Uterus (tissue), 3 donors: ENCODE measurements at regions not wholly inside any gene's neighbourhood (a gene's known extent, or its start where the extent isn't known, plus 50 kb on each side); places are given as distances from the start of the nearest gene placed in this dataset.

Source experiments
- DNase-seq, 2 donors: peaks; one replicate each; pipeline ENCODE4 v3.0.0-alpha.2; 2019 to 2020
- H3K27ac ChIP-seq, 2 donors: fragments of 200-600 bp; sonication (generic); 1 replicate in 1 of 2; 2 replicates in 1 of 2; pipeline ENCODE4 v1.5.1; 2016 to 2018
- H3K27me3 ChIP-seq, 2 donors: fragments of 200-600 bp; sonication (generic); one replicate each; pipeline ENCODE4 v1.5.1; 2018 to 2019; ENCODE audit warnings: control low read depth in 1 of 2
- H3K36me3 ChIP-seq, 2 donors: fragments of 200-600 bp; sonication (generic); one replicate each; pipeline ENCODE4 v1.5.1; 2019; ENCODE audit warnings: control low read depth in 1 of 2
- H3K4me1 ChIP-seq, 2 donors: fragments of 200-600 bp; sonication (generic); one replicate each; pipeline ENCODE4 v1.5.1; 2018 to 2019; ENCODE audit warnings: control low read depth in 1 of 2
- H3K4me3 ChIP-seq, 2 donors: fragments of 200-600 bp; sonication (generic); 1 replicate in 1 of 2; 2 replicates in 1 of 2; pipeline ENCODE4 v1.5.1; 2018 to 2019; ENCODE audit warnings: mild to moderate bottlenecking in 1 of 2
- H3K9me3 ChIP-seq, 2 donors: fragments of 200-600 bp; sonication (generic); one replicate each; pipeline ENCODE4 v1.5.1; 2019; ENCODE audit warnings: control low read depth in 1 of 2
- CTCF ChIP-seq, 4 experiments: fragments of 200-600 bp in 2 of 4; fragments of 450-650 bp in 2 of 4; sonication (generic) in 2 of 4; IDR thresholded peaks; one replicate each; pipeline ENCODE4 v1.5.1; 2016 to 2019; ENCODE audit warnings: antibody characterized with exemption in 4 of 4, mild to moderate bottlenecking in 2 of 4, moderate library complexity in 1 of 4
- POLR2A ChIP-seq, 2 donors: fragments of 450-650 bp; IDR thresholded peaks; one replicate each; pipeline ENCODE4 v1.6.1; 2016; ENCODE audit warnings: antibody characterized with exemption in 2 of 2, mild to moderate bottlenecking in 1 of 2, moderate library complexity in 1 of 2
- intact Hi-C: fragments of 100-400 bp; cut with DNase I; formaldehyde crosslinking; loops from one replicate; pipeline ENCODE4 v1.15.1; 2023; ENCODE audit warnings: low total_unique reads
- donor health status: DM: yes; HTN: yes; CAD: no.

- no peaks in the 10 kb centered on the region for H3K4me1 ChIP-seq
- TF ChIP-seq POLR2A (IDR thresholded peaks at IDR 0.05) (no peak), CTCF (IDR thresholded peaks at IDR 0.05) (no peak)
- no peak for DNase-seq
- no peaks in the 10 kb centered on the region for H3K36me3 ChIP-seq
- H3K27ac ChIP-seq = no peak overlapping the region
- no peaks in the 10 kb centered on the region for H3K27me3 ChIP-seq
- intact Hi-C loops = no loop called here
- H3K9me3 ChIP-seq = no peaks in the 10 kb centered on the region
- H3K4me3 ChIP-seq = no peak overlapping the region
These were observed 465.9 kb downstream of the TUSC1 start for GRCh38 chr9:25212361-25212760.

- no peaks in the 10 kb centered on the region for H3K9me3 ChIP-seq
- intact Hi-C loops = no loop called here
- H3K4me1 ChIP-seq = no peaks in the 10 kb centered on the region
- no peak for DNase-seq
- no peak for TF ChIP-seq CTCF (IDR thresholded peaks at IDR 0.05)
- no peak for TF ChIP-seq POLR2A (IDR thresholded peaks at IDR 0.05)
- no peak overlapping the region for H3K27ac ChIP-seq
- H3K4me3 ChIP-seq = no peak overlapping the region
- H3K36me3 ChIP-seq = no peaks in the 10 kb centered on the region
- H3K27me3 ChIP-seq = no peaks in the 10 kb centered on the region
These were observed 470.6 kb downstream of the TUSC1 start for GRCh38 chr9:25207402-25208195.

GRCh38 chr9:25206027-25206426 is 472.2 kb downstream of the TUSC1 start:
- H3K27ac ChIP-seq = no peak overlapping the region
- no peaks in the 10 kb centered on the region for H3K27me3 ChIP-seq
- H3K36me3 ChIP-seq = no peaks in the 10 kb centered on the region
- H3K4me3 ChIP-seq = no peak overlapping the region
- intact Hi-C loops = no loop called here
- no peak for DNase-seq
- TF ChIP-seq CTCF (IDR thresholded peaks at IDR 0.05) (no peak), POLR2A (IDR thresholded peaks at IDR 0.05) (no peak)
- no peaks in the 10 kb centered on the region for H3K9me3 ChIP-seq
- no peaks in the 10 kb centered on the region for H3K4me1 ChIP-seq

- H3K27ac ChIP-seq = no peak overlapping the region
- TF ChIP-seq CTCF (IDR thresholded peaks at IDR 0.05) = no peak
- no peak for TF ChIP-seq POLR2A (IDR thresholded peaks at IDR 0.05)
- no peaks in the 10 kb centered on the region for H3K9me3 ChIP-seq
- H3K27me3 ChIP-seq = no peaks in the 10 kb centered on the region
- no peaks in the 10 kb centered on the region for H3K4me1 ChIP-seq
- DNase-seq = no peak
- H3K4me3 ChIP-seq = no peak overlapping the region
- intact Hi-C loops = no loop called here
- H3K36me3 ChIP-seq = no peaks in the 10 kb centered on the region
These were observed 473.0 kb downstream of the TUSC1 start for GRCh38 chr9:25205285-25205684.

- TF ChIP-seq CTCF (IDR thresholded peaks at IDR 0.05) = no peak
- TF ChIP-seq POLR2A (IDR thresholded peaks at IDR 0.05) = no peak
- Histone ChIP-seq H3K27ac (no peak overlapping the region), H3K4me1 (no peaks in the 10 kb centered on the region), H3K9me3 (peaks cover 0 to 3% of the 10 kb centered on the region in 2 donors), H3K27me3 (no peaks in the 10 kb centered on the region), H3K36me3 (no peaks in the 10 kb centered on the region), H3K4me3 (no peak overlapping the region)
- intact Hi-C loops = no loop called here
- no peak for DNase-seq
These were observed 500.4 kb downstream of the TUSC1 start for GRCh38 chr9:25177858-25178257.
